Glutamatergic neuron (in vitro differentiated cells): ENCODE measurements at regions not wholly inside any gene's neighbourhood (a gene's known extent, or its start where the extent isn't known, plus 50 kb on each side); places are given as distances from the start of the nearest gene placed in this dataset.

Source experiments
- DNase-seq: peaks from one replicate; pipeline ENCODE4 v3.0.0; 2022
- H3K27ac Mint-ChIP-seq: one replicate; pipeline ENCODE4 v1.8.0; 2020; ENCODE audit warnings: mild to moderate bottlenecking, mixed read lengths, inconsistent platforms; ENCODE audit not compliant: unreplicated experiment
- H3K27me3 Mint-ChIP-seq: one replicate; pipeline ENCODE4 v1.8.0; 2020; ENCODE audit warnings: mild to moderate bottlenecking, moderate library complexity, mixed read lengths, inconsistent platforms; ENCODE audit not compliant: unreplicated experiment
- H3K36me3 Mint-ChIP-seq: one replicate; pipeline ENCODE4 v1.8.0; 2020; ENCODE audit warnings: mild to moderate bottlenecking, mixed read lengths, inconsistent platforms; ENCODE audit not compliant: unreplicated experiment
- H3K4me1 Mint-ChIP-seq: one replicate; pipeline ENCODE4 v1.8.0; 2020; ENCODE audit warnings: mild to moderate bottlenecking, low read depth, mixed read lengths, inconsistent platforms; ENCODE audit not compliant: unreplicated experiment
- H3K4me3 Mint-ChIP-seq: one replicate; pipeline ENCODE4 v1.8.0; 2020; ENCODE audit warnings: mild to moderate bottlenecking, mixed read lengths, inconsistent platforms; ENCODE audit not compliant: unreplicated experiment
- H3K9me3 Mint-ChIP-seq: one replicate; pipeline ENCODE4 v1.8.0; 2020; ENCODE audit warnings: mild to moderate bottlenecking, moderate library complexity, mixed read lengths, inconsistent platforms; ENCODE audit not compliant: unreplicated experiment
- CTCF ChIP-seq: fragments of 200-600 bp; sonication (generic); IDR thresholded peaks from one replicate; pipeline ENCODE4 v1.5.0; 2021; ENCODE audit not compliant: partially characterized antibody, unreplicated experiment

DNA sequence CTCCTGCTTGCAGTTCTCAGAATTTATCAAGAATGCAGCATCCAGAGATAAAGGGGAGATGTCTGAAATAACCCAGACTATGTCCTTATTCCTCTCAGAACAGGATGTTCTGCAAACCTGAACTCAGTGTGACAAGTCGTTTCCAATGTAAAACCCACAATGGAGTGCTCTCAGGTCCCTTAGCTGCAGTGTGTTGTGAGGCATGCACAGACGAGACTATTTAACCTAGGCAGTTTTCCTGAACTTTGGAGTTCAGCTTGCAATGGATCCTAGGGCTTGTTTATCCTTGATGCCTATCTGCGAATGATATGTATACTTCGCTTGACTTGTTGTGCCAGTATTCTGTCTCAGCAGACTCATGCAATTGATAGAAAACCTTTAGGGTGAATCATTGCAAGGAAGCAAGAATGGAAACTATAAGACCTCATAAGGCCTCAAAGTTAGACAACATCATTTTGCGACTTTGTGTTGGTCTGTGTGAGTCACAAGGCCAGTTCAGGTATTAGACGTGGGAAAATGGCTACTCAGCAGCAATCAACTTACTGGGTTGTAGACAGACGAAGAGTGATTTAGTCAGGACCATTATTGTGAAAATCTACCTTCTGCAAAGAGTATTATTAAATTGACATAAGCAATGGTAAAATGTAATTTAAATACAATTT lies 2439.9 kb upstream of the PCDH20 start:
- Mint-ChIP-seq H3K4me1 (peaks cover 3% of the 10 kb centered on the region), H3K36me3 (no peaks in the 10 kb centered on the region), H3K27me3 (no peaks in the 10 kb centered on the region), H3K4me3 (no peak overlapping the region), H3K27ac (no peak overlapping the region), H3K9me3 (no peaks in the 10 kb centered on the region)
- DNase-seq = no peak
- TF ChIP-seq CTCF = no peak

GRCh38 chr13:63853816-63854215 lies 2438.2 kb upstream of the PCDH20 start:
- Mint-ChIP-seq H3K4me3 (no peak overlapping the region), H3K9me3 (no peaks in the 10 kb centered on the region), H3K27ac (no peak overlapping the region), H3K4me1 (peaks cover 3% of the 10 kb centered on the region), H3K36me3 (no peaks in the 10 kb centered on the region), H3K27me3 (no peaks in the 10 kb centered on the region)
- TF ChIP-seq CTCF = no peak
- no peak for DNase-seq

- DNase-seq = no peak
- Mint-ChIP-seq H3K4me3 (no peak overlapping the region), H3K36me3 (no peaks in the 10 kb centered on the region), H3K4me1 (no peaks in the 10 kb centered on the region), H3K27ac (no peak overlapping the region), H3K27me3 (no peaks in the 10 kb centered on the region), H3K9me3 (no peaks in the 10 kb centered on the region)
- TF ChIP-seq CTCF = no peak
These were observed 2435.9 kb upstream of the PCDH20 start for GRCh38 chr13:63851526-63851925.

GRCh38 chr13:63843766-63844699 lies 2428.4 kb upstream of the PCDH20 start:
- no peak for TF ChIP-seq CTCF
- H3K27me3 Mint-ChIP-seq = peaks cover 2% of the 10 kb centered on the region
- no peak overlapping the region for H3K4me3 Mint-ChIP-seq
- no peaks in the 10 kb centered on the region for H3K9me3 Mint-ChIP-seq
- H3K27ac Mint-ChIP-seq = no peak overlapping the region
- no peaks in the 10 kb centered on the region for H3K36me3 Mint-ChIP-seq
- no peaks in the 10 kb centered on the region for H3K4me1 Mint-ChIP-seq
- DNase-seq = no peak

- TF ChIP-seq CTCF = no peak
These were observed 2426.5 kb upstream of the PCDH20 start for GRCh38 chr13:63842102-63842501.

More at GRCh38 chr13:63842102-63842501, 2426.5 kb upstream of the PCDH20 start:
- Mint-ChIP-seq H3K4me1 (no peaks in the 10 kb centered on the region), H3K4me3 (no peak overlapping the region), H3K27ac (no peak overlapping the region), H3K9me3 (no peaks in the 10 kb centered on the region), H3K27me3 (peaks cover 2% of the 10 kb centered on the region), H3K36me3 (no peaks in the 10 kb centered on the region)
- no peak for DNase-seq
